ENCODE measurements at regions not wholly inside any gene's neighbourhood (a gene's known extent, or its start where the extent isn't known, plus 50 kb on each side); places are given as distances from the start of the nearest gene placed in this dataset.

DNA sequence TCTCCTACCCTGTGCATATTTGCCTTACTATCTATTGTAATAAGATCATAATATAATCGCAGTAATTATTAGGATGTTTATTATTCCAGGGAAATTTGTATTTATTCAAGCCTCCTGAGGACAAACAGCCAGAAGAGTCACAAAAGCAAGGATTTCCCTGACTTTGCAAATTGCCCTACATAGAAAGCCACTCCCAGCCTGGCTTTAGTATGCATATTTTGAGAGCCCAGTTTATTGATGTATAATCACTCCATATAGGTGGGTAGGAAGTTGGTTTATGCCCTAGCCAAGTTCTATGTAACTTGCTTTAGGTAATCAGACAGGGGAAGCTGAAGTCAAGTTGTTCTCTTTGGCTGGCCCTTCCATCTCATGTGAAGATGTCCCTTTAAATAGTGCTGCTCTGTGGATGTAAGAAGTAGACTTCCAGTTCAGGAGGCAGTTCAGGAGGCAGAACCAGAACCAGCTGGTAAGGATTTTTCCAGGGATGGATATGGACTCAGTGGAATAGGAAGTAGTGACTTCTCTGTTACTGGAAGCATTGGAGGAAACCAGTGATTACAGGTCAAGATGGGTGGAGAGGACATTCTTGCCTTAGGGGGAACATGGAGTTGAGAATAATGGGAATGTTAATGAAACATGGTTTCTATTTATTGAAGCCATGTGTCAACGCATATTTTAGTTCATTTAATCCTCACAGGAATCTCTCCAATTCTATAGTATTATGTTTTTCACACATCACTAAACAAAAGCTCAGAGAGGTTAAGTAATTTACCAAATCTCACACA lies 70.5 kb upstream of the KIT start:
- no peak for TF ChIP-seq ZNF565 (CRISPR knock-in tag; conservative IDR thresholded peaks at IDR 0.05; ENCODE audit: low read depth)
- no peak for TF ChIP-seq CSDC2 (CRISPR knock-in tag; IDR thresholded peaks at IDR 0.05)
- no peak for TF ChIP-seq SNAI2 (CRISPR knock-in tag; IDR thresholded peaks at IDR 0.05)
- TF ChIP-seq, protein P1, sequence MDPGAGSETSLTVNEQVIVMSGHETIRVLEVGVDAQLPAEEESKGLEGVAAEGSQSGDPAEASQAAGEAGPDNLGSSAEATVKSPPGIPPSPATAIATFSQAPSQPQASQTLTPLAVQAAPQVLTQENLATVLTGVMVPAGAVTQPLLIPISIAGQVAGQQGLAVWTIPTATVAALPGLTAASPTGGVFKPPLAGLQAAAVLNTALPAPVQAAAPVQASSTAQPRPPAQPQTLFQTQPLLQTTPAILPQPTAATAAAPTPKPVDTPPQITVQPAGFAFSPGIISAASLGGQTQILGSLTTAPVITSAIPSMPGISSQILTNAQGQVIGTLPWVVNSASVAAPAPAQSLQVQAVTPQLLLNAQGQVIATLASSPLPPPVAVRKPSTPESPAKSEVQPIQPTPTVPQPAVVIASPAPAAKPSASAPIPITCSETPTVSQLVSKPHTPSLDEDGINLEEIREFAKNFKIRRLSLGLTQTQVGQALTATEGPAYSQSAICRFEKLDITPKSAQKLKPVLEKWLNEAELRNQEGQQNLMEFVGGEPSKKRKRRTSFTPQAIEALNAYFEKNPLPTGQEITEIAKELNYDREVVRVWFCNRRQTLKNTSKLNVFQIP (CRISPR knock-in tag; IDR thresholded peaks at IDR 0.05; ENCODE audit: borderline replicate concordance, low read depth): no peak
- TF ChIP-seq PATZ1 (CRISPR knock-in tag; IDR thresholded peaks at IDR 0.05; ENCODE audit: borderline replicate concordance): no peak
- TF ChIP-seq ARNTL (CRISPR knock-in tag; IDR thresholded peaks at IDR 0.05; ENCODE audit: borderline replicate concordance, low read depth): no peak
- no peak for TF ChIP-seq ZNF70 (CRISPR knock-in tag; IDR thresholded peaks at IDR 0.05)
- TF ChIP-seq RARB (CRISPR knock-in tag; IDR thresholded peaks at IDR 0.05): no peak
- TF ChIP-seq, protein P2, sequence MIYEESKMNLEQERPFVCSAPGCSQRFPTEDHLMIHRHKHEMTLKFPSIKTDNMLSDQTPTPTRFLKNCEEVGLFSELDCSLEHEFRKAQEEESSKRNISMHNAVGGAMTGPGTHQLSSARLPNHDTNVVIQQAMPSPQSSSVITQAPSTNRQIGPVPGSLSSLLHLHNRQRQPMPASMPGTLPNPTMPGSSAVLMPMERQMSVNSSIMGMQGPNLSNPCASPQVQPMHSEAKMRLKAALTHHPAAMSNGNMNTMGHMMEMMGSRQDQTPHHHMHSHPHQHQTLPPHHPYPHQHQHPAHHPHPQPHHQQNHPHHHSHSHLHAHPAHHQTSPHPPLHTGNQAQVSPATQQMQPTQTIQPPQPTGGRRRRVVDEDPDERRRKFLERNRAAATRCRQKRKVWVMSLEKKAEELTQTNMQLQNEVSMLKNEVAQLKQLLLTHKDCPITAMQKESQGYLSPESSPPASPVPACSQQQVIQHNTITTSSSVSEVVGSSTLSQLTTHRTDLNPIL (CRISPR knock-in tag; IDR thresholded peaks at IDR 0.05; ENCODE audit: low read depth): no peak
- TF ChIP-seq ZNF8 (CRISPR knock-in tag; IDR thresholded peaks at IDR 0.05): no peak
- TF ChIP-seq BACH2 (CRISPR knock-in tag; IDR thresholded peaks at IDR 0.05; ENCODE audit: borderline replicate concordance): no peak
- no peak for ATAC-seq

DNA sequence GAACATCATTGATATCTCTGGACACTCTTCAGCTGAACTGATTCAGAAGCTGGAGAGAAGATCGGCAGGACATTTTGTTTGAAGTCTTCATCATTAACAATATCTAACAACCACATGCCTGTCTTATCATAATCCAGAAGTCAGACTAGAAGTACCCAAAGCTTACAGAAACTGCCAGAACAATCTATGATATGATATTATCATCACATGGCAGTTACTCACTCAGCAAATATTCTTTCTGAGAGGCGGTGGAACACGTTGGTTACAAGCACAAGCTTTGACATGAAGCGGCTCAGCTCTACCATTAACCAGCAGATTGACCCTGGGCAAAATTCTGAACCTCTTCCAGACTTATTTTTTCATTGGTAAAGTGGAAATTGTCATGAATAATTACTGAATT lies 69.4 kb upstream of the KIT start:
- ATAC-seq: no peak
- TF ChIP-seq OSR1 (CRISPR knock-in tag; IDR thresholded peaks at IDR 0.05): no peak
- no peak for TF ChIP-seq CSRNP3 (CRISPR knock-in tag; IDR thresholded peaks at IDR 0.05)
- TF ChIP-seq BACH2 (CRISPR knock-in tag; IDR thresholded peaks at IDR 0.05; ENCODE audit: borderline replicate concordance): no peak
- TF ChIP-seq, protein P2 (CRISPR knock-in tag; IDR thresholded peaks at IDR 0.05; ENCODE audit: low read depth): no peak
- no peak for TF ChIP-seq ZFP30 (CRISPR knock-in tag; IDR thresholded peaks at IDR 0.05)
- TF ChIP-seq PPARA (CRISPR knock-in tag; IDR thresholded peaks at IDR 0.05; ENCODE audit: borderline replicate concordance): no peak
- TF ChIP-seq TCF4 (CRISPR knock-in tag; IDR thresholded peaks at IDR 0.05; ENCODE audit: borderline replicate concordance): no peak
- TF ChIP-seq ZFP3 (CRISPR knock-in tag; IDR thresholded peaks at IDR 0.05): no peak
- no peak for TF ChIP-seq ZNF565 (CRISPR knock-in tag; conservative IDR thresholded peaks at IDR 0.05; ENCODE audit: low read depth)
- no peak for TF ChIP-seq ZC3H10 (CRISPR knock-in tag; IDR thresholded peaks at IDR 0.05)
- no peak for TF ChIP-seq ZNF8 (CRISPR knock-in tag; IDR thresholded peaks at IDR 0.05)
- TF ChIP-seq GLIS3 (CRISPR knock-in tag; IDR thresholded peaks at IDR 0.05): no peak
- TF ChIP-seq TSHZ2 (CRISPR knock-in tag; IDR thresholded peaks at IDR 0.05): no peak
- TF ChIP-seq RARB (CRISPR knock-in tag; IDR thresholded peaks at IDR 0.05): no peak

All from SK-N-SH treated with all-trans-retinoic acid at 6 μM for 48 hours (cell line).